Right renal cortex interstitium (tissue), 3 donors: ENCODE measurements at regions not wholly inside any gene's neighbourhood (a gene's known extent, or its start where the extent isn't known, plus 50 kb on each side); places are given as distances from the start of the nearest gene placed in this dataset.

Experiments
- DNase-seq, 3 donors: peaks; one replicate each; pipeline ENCODE4 v3.0.0-alpha.2; 2013; ENCODE audit warnings: low read depth in 3 of 3, low spot score in 2 of 3

DNA sequence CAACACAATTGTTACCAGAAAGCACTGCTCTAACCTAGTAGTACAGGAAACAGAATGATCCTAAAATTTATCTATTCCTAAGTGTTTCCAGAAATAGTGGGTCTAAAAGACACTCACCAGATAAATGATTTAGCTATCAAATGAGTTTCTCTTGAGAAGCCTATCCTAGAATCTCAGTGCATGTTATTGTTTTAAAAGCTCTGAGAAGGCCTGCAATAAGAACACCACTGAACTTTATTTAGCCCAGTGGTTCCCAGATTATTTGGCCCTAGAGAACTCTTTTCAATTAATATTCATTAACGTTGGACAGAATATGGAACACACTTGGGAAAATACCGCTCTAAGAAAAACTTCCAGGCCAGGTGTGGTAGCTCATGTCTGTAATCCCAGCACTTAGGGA lies 220.1 kb upstream of the GHITM start:
- DNase-seq: no peak

DNA sequence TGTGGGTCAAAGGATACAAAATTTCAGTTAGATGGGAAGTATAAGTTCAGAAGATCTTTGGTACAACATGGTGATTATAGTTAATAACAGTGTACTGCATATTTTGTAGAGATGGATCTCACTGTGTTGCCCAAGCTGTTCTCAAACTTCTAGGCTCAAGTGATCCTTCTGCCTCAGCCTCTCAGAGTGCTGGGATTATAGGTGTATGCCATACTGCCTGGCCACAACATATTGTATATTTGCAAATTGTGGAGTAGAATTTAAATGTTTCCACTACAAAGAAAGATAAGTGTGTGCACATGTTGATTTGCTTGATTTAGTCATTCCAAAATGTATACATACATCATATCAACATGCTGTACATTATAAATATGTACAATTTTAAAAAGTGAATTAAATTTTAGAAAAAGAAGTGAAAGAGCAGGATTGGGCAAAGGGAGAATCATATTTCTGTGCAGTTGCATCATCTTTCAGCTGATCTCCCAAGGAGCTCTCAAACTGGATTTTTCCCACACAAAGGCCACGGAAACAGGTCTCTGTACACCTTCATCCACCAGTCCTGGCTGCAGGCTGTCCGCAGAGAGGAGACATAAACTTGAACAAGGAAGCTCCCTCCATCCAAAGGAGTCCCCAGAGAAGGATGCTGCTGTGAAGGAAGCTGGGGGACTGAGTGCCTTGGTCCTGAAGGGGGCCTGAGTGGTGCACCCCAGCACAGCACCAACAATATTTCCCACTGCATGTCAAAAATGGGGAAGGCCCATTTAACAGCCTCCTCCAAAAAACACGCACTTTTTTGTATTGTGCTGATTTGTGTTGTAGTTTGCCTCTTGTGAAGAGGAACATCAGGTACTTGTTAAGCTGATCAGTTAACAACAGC lies 217.1 kb upstream of the GHITM start:
- no peak for DNase-seq

DNA sequence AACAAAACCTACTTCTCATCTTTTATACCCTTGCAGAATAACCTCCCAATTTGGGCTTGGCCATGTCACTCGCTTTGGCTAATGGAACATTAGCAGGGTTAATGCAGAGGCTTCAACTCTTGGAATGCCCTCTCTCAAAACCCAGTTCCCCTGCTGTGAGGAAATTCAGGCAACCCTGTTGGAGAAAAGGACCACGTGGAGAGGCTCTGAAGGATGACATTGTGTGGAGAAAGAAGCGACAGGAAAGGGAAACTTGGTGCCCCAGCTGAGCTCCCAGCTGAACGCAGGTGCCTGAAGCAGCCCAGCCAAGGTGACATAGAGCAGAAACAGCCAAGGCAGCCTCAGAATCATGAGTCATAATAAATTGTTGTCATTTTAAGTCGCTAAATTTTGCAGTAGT lies 214.2 kb upstream of the GHITM start:
- no peak for DNase-seq

DNA sequence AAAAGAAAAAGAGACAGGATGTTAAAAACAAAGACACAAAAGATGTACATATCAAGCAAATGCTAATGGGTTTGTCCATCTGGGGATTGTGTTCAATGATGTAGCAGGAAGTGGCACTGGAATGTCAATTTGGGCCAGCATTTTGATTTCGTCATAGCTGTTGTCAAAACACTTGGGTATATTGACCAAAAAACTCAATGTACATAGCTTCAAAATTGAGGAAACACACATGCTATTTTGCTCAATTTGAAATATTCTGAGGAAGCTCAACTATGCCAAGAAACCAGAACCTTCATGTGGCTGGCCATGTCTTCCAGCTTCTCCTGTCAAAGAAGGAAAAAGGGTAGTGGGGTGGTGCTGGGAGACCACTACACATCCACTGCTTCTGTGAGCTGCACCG lies 212.7 kb upstream of the GHITM start:
- no peak for DNase-seq

DNA sequence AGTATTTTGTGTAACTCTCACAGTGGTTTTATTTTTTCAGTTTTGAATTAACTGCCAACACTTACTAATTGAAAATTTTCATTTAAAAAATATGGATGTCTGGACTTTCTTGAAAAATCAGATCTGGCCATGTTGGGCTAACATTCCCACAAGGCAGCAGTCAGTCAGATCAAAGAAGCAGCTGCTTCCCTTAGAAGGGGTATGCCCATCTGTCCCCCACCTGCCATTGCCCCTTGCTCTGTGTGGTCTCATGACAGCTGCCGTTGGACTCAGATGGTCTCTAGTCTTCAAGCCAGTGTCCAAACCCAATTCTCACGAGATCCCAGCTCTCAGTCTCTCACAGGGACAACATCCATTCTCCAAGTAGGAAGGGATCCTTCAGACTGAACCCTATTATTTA lies 212.1 kb upstream of the GHITM start:
- DNase-seq: no peak

DNA sequence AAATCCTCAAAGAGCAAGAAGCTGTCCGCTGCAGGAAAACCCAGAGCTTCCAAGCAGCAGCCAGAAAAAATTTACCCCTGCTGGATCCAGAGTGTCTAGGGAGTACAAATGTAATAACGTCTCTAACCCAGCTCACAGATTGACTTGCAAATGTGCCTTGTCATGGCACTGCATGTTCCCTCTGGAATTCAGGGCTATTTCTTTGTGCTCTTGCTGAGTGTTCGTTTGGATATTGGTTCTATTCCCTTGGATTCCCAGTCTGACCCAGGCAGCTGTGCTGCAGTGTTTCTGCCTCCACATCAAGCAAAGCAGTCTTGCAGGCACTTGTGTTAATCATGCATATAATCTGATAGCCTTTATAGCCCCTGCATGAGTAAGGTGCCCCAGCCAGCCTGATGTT lies 209.9 kb upstream of the GHITM start:
- DNase-seq: no peak

DNA sequence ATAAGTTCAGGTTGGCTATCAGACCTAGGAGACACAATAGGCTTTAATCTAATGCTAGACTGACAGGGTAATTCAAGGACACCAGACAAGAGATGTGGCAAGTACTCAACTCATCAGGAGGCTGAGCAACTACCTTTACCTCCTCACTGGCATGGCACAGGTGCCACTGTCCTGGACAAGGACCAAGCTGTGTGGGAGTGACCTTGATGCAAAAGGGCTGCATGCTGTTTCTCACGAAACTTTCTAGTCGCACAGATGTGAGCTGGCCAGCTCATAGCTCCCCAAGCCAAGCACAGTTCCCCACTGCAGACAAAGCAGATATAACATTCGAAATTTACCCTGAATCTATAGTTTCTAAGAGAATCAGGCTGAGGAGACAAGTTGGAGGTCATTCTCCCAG lies 207.6 kb upstream of the GHITM start:
- no peak for DNase-seq

DNA sequence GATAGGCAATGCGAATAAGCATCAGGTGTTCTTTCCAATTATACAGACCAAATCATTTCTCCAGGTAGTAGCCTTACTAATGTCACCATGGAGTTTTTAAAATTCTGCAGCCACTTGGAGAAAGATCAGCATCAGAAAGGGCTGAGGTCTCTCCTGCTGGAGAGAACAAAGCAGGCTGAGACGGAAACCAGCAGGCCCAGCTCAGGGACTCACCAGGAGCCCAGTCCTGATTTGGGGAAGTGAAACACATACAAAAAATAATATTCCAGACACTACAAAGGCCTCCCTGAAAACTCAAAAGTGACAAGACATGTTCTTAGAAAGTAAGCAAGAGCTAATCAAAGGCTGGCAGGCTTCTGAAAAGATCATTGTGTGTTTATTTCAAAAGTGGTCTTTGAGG lies 207.1 kb upstream of the GHITM start:
- DNase-seq: no peak

DNA sequence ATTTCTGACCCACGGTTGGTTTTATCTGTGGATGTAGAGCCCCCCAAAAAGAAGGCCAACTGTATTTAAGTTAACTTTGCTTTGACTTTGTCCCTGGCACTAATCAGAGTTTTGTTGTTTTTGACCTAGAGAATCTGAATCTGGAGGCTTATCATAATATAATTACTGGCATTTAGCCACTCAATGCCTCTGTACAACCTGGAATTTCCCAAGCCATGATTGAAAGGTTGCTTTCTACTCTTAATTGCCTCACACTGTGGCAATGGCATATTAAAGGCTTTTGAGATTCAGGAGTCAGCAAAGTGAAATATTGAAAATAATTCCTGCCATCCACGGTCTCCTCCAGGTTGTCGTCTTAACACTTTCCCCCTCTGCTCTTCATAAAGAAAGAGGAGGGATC lies 205.2 kb upstream of the GHITM start:
- DNase-seq: no peak

DNA sequence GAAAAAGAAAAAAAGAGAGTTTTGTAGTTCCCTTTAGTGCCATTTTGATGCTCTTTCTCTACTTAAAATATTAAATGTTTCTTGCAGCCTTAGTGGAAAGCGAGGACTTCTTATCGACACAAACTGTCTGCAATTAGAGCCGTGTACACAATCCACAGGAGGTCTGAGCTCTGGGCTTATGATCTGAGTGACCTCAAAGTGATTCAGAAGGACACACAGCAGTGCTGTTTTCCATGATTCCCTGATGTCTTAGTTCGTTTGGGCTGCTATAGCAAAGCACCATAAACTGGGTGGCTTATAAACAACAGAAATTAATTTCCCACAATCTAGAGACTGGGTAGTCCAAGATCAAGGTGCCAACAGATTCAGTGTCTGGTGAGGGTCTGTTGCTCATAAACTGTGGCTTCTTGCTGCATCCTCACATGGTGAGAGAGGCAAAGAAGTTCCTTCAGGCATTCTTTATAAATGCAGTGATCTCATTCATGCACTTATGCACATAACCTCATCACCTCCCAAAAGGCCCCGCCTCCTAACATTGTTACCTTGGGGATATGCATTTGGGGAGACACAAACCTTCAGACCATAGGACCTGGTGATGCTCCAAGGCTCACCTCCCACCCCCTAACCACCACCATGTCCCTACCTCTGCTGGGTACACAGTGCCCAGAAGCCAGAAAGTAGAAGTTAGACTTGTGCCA lies 204.5 kb upstream of the GHITM start:
- DNase-seq: no peak

DNA sequence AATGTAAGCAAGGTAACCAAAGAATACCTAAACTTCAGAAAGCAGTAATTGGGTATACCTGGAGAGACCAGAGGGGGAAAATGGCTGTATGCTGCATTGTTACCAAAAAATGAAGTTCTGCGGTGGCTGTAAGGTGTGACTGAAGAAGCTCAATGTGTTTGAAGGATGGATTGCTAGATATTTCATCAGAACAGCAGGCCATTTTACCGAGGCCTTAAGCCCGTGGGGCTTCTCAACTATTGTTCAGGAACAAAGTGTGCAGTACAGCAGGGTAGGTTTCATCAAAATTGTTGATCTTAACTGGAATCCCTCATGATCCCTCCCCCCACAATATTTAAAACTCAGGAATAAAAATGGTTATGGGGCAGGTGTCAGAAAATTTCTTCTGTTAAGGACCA lies 204.0 kb upstream of the GHITM start:
- DNase-seq: no peak

DNA sequence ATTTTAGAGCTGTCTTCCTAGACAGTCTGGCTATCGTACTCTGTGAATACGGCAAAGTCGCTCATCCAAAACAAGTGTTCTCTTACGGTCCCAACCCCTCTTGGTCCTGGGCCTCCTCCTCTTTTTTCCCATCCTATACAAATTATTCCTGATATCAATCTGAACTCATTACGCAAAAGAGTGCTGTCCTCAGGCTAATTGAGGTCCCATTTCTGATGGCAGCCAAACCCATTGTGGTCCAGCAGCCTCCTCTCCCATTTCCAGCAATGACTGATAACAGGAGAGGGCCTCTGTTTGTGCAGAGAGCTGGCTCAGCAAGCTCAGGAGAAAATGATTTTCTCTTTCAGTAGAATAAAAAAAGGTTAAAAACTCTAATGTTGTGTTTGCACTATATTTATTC lies 203.4 kb upstream of the GHITM start:
- no peak for DNase-seq

DNA sequence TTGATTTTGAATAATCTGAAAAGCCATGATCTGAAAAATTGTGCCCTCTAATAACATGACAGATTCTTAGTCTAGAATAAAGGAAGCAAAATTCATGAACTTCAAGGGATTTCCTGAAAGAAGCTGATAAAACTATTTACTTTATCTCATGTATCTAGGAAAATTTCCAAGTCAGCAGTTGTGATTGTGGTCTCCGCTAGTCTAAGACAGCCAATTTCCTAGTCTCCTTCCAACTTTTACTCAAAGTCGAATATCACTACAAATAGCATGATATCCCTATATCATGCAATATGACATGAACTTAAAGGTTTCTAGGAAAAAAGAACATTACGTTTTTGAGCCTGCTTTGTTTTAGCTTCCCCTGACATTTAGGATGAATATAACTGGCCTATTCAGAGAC lies 202.1 kb upstream of the GHITM start:
- no peak for DNase-seq

DNA sequence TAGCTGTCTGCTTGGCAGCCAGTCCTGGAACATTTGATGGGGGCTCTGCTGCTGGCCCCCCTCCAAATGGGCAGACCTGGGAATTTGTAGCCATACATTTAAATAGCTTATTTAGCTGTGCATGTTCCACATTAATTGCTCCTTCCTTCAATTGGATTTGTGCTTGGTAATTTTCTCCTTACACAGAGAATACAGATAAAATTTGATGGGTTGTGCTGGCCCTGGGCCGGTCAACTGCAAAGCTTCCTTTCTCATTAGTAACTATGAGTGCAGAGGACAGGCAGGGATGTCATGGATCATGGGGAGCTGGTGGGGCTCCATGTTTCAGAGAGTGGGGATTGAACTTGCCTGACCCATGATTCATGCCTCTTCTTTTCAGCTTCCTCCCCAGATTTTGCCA lies 201.5 kb upstream of the GHITM start:
- no peak for DNase-seq

DNA sequence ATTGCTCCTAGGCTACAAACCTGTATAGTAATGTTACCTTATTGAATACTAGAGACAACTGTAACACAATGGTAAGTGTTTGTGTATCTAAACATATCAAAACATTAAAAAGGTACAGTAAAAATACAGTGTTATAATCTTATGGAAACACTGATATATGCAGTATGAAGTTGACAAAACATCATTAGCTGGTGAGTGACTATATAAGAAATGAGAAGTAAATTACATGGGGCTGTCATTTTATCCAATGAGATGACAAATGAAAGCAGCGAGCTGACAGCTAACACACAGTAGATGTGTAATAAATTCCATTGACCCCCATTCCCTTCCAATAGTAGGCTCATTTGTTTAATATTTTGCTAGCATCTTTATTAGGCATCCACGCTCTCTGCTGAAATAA lies 198.1 kb upstream of the GHITM start:
- no peak for DNase-seq

DNA sequence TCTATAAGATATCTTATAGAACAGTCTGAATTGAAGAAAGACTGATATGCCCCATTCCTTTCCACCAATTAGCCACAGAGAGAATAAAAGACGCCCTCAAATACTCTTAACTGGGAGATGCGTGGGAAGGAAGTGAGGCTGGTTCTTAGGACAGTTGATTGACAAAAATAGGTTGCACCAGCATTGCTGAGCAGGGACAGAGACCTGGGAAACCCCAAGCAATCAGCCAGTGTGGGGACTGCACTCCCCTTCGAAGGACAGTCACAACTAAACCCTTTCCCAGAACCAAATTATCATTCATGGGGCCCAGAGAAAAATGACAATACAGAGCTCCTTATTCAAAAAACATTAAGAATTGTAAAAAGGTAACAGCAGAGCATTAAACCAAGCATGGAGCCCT lies 196.9 kb upstream of the GHITM start:
- no peak for DNase-seq

DNA sequence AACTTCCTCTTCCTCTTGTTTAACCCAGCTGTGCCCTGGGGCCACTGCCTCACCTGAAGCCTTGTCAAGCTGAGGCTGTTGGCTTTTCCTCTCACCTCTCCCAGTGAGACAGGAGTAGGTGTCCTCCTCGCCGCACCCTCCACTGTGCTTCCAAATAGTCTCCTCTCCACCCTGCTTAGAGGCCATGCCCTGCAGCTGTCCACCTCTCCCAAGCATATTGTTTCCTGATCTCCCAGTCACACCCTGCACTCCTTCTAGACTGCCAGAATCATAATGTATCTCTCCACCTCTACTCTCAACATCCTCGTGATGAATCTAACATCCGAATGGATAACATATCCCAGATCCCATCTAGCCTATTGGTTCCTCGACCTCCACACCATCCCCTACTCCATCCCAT lies 196.3 kb upstream of the GHITM start:
- no peak for DNase-seq

DNA sequence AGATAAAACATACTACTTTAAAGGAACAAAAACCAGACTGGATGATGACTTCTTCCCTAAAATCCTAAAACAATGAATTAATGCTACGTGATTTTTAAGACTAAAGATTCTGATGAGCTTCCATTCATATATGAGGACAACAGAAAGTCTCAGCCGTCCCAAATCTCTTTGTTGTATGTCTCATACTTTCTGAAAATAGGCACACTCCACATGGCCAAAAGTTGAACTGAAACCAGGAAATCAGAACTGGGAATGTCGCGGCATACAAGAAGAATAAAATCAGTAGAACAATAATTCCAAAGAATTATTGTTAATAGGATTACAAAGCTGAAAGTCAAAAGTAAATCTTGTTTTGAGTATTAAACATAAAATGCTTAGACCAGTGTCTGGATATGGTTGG lies 195.4 kb upstream of the GHITM start:
- no peak for DNase-seq

DNA sequence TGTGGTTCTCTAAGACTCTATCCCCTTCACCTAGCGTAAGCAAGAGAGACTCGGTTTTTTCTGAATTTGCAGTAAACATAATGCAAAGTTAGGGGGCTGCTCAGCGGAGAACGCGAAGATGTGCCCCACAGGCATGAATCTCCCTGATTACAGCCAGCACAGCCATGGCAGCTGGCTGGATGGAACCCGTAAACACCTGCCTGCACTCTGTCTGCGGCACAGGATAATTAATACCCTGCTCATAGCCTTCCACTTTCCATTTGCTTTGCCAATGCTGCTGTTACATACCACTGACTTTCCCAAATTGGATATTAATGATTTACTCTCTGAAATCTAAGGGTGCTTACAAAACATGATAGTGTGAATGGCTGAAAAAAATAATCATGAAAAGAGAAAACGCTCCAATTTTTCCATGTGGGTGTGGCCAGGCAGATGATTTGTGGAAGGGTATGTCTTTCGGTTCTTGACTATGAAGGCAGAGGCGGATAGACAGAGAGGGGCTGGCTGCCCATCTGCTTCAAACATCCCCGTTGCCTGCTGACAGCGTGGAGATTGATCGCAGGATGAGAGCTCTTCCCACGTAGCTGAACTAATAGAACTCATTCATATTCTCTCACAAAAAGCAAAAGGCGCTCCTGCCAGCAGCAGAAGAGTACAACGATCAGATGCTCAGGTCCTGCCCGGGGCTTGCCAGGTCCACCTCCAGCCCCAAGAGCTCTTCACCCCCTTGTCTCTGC lies 193.2 kb upstream of the GHITM start:
- DNase-seq: no peak

DNA sequence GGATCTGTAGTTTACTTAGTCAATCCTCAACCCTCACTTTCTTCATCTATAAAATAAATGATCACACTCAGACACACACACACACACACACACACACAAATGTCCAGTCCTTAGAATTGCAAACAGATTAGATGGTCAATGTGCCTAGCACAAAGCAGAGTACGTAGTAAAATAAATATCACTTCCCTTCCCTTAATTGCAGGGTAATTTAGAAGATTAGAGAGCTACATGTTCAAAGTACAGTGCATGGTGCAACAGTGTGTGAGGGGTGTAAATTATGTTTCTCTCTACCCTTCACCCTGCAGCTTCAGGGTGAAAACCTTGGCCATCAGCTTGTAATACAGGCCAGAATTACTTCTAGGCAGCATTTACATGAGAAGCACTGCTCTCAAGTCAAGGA lies 187.0 kb upstream of the GHITM start:
- no peak for DNase-seq

DNA sequence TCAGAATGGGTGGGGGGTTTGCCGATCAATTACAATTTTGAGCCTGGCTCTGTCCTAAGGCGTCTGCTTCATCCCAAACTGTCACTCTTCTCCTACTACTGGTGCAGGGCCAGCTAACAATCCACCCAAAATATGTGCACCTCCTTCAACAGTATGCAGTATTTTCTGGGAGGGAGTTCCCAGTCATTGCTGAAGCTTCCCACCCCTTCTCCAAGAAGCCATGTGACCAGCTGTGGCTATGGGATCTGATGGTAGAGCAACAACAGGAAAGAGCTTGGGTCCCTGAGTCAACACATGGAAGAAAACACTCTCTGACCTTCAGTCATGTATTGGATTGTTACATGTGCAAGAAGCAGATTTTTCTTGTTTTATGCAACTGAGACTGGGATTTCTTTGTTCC lies 185.7 kb upstream of the GHITM start:
- DNase-seq: no peak
